ENCODE measurements at regions not wholly inside any gene's neighbourhood (a gene's known extent, or its start where the extent isn't known, plus 50 kb on each side); places are given as distances from the start of the nearest gene placed in this dataset.

- H3K4me3 ChIP-seq = no peak overlapping the region
Observed at GRCh38 chr10:90274721-90275468, 573.5 kb downstream of the KIF20B start.

GRCh38 chr10:90276894-90277475 is 575.6 kb downstream of the KIF20B start:
- no peak overlapping the region for H3K9ac ChIP-seq (ENCODE audit: low read depth in 2 of 2, low read length in 2 of 2)
- no peak for TF ChIP-seq CTCF (IDR thresholded peaks at IDR 0.05)
- no peak overlapping the region for H3K4me3 ChIP-seq
- no peaks in the 10 kb centered on the region for H3K9me3 ChIP-seq
- no peak overlapping the region for H3K27ac ChIP-seq
- intact Hi-C loops (cut with DNase I) = no loop called here
- H3K4me1 ChIP-seq = no peaks in the 10 kb centered on the region
- no peaks in the 10 kb centered on the region for H3K36me3 ChIP-seq
- no peaks in the 10 kb centered on the region for H3K27me3 ChIP-seq
- DNase-seq = no peak

More at GRCh38 chr10:90274721-90275468, 573.5 kb downstream of the KIF20B start:
- H3K27ac ChIP-seq = no peak overlapping the region
- no peak for DNase-seq
- intact Hi-C loops (cut with DNase I) = no loop called here
- no peaks in the 10 kb centered on the region for H3K4me1 ChIP-seq
- H3K36me3 ChIP-seq = no peaks in the 10 kb centered on the region
- TF ChIP-seq CTCF (IDR thresholded peaks at IDR 0.05) = no peak
- no peak overlapping the region for H3K9ac ChIP-seq (ENCODE audit: low read depth in 2 of 2, low read length in 2 of 2)
- H3K27me3 ChIP-seq = no peaks in the 10 kb centered on the region
- no peaks in the 10 kb centered on the region for H3K9me3 ChIP-seq

GRCh38 chr10:90286406-90286805 is 571.4 kb downstream of the HTR7 start:
- intact Hi-C loops (cut with DNase I) = no loop called here
- Histone ChIP-seq H3K9me3 (no peaks in the 10 kb centered on the region), H3K27ac (no peak overlapping the region), H3K27me3 (no peaks in the 10 kb centered on the region), H3K4me3 (no peak overlapping the region), H3K4me1 (no peaks in the 10 kb centered on the region), H3K9ac (ENCODE audit: low read depth in 2 of 2, low read length in 2 of 2) (no peak overlapping the region), H3K36me3 (no peaks in the 10 kb centered on the region)
- no peak for DNase-seq
- TF ChIP-seq CTCF (IDR thresholded peaks at IDR 0.05) = no peak

GRCh38 chr10:90286941-90287340 is 570.9 kb downstream of the HTR7 start:
- intact Hi-C loops (cut with DNase I) = no loop called here
- no peak overlapping the region for H3K27ac ChIP-seq
- H3K4me3 ChIP-seq = no peak overlapping the region
- no peaks in the 10 kb centered on the region for H3K4me1 ChIP-seq
- no peaks in the 10 kb centered on the region for H3K9me3 ChIP-seq
- TF ChIP-seq CTCF (IDR thresholded peaks at IDR 0.05) = no peak
- H3K9ac ChIP-seq (ENCODE audit: low read depth in 2 of 2, low read length in 2 of 2) = no peak overlapping the region
- DNase-seq = no peak
- no peaks in the 10 kb centered on the region for H3K27me3 ChIP-seq
- no peaks in the 10 kb centered on the region for H3K36me3 ChIP-seq

- H3K9me3 ChIP-seq = no peaks in the 10 kb centered on the region
- intact Hi-C loops (cut with DNase I) = no loop called here
- H3K36me3 ChIP-seq = no peaks in the 10 kb centered on the region
- no peaks in the 10 kb centered on the region for H3K27me3 ChIP-seq
- no peak for DNase-seq
- H3K4me3 ChIP-seq = no peak overlapping the region
- no peaks in the 10 kb centered on the region for H3K4me1 ChIP-seq
- H3K9ac ChIP-seq (ENCODE audit: low read depth in 2 of 2, low read length in 2 of 2) = no peak overlapping the region
- H3K27ac ChIP-seq = no peak overlapping the region
- no peak for TF ChIP-seq CTCF (IDR thresholded peaks at IDR 0.05)
Observed at GRCh38 chr10:90288391-90288933, 569.4 kb downstream of the HTR7 start.
